Uterus (tissue), 3 donors: ENCODE measurements at regions not wholly inside any gene's neighbourhood (a gene's known extent, or its start where the extent isn't known, plus 50 kb on each side); places are given as distances from the start of the nearest gene placed in this dataset.

Experiments used
- DNase-seq, 2 donors: peaks; one replicate each; pipeline ENCODE4 v3.0.0-alpha.2; 2019 to 2020
- H3K27ac ChIP-seq, 2 donors: fragments of 200-600 bp; sonication (generic); 1 replicate in 1 of 2; 2 replicates in 1 of 2; pipeline ENCODE4 v1.5.1; 2016 to 2018
- H3K27me3 ChIP-seq, 2 donors: fragments of 200-600 bp; sonication (generic); one replicate each; pipeline ENCODE4 v1.5.1; 2018 to 2019; ENCODE audit warnings: control low read depth in 1 of 2
- H3K36me3 ChIP-seq, 2 donors: fragments of 200-600 bp; sonication (generic); one replicate each; pipeline ENCODE4 v1.5.1; 2019; ENCODE audit warnings: control low read depth in 1 of 2
- H3K4me1 ChIP-seq, 2 donors: fragments of 200-600 bp; sonication (generic); one replicate each; pipeline ENCODE4 v1.5.1; 2018 to 2019; ENCODE audit warnings: control low read depth in 1 of 2
- H3K4me3 ChIP-seq, 2 donors: fragments of 200-600 bp; sonication (generic); 1 replicate in 1 of 2; 2 replicates in 1 of 2; pipeline ENCODE4 v1.5.1; 2018 to 2019; ENCODE audit warnings: mild to moderate bottlenecking in 1 of 2
- H3K9me3 ChIP-seq, 2 donors: fragments of 200-600 bp; sonication (generic); one replicate each; pipeline ENCODE4 v1.5.1; 2019; ENCODE audit warnings: control low read depth in 1 of 2
- POLR2A ChIP-seq, 2 donors: fragments of 450-650 bp; IDR thresholded peaks; one replicate each; pipeline ENCODE4 v1.6.1; 2016; ENCODE audit warnings: antibody characterized with exemption in 2 of 2, mild to moderate bottlenecking in 1 of 2, moderate library complexity in 1 of 2
- intact Hi-C: fragments of 100-400 bp; cut with DNase I; formaldehyde crosslinking; loops from one replicate; pipeline ENCODE4 v1.15.1; 2023; ENCODE audit warnings: low total_unique reads
- TF ChIP-seq, protein P1 (sequence below), 4 experiments: fragments of 200-600 bp in 2 of 4; fragments of 450-650 bp in 2 of 4; sonication (generic) in 2 of 4; IDR thresholded peaks; one replicate each; pipeline ENCODE4 v1.5.1; 2016 to 2019; ENCODE audit warnings: antibody characterized with exemption in 4 of 4, mild to moderate bottlenecking in 2 of 4, moderate library complexity in 1 of 4
- donor health status: DM: yes; HTN: yes; CAD: no.

DNA sequence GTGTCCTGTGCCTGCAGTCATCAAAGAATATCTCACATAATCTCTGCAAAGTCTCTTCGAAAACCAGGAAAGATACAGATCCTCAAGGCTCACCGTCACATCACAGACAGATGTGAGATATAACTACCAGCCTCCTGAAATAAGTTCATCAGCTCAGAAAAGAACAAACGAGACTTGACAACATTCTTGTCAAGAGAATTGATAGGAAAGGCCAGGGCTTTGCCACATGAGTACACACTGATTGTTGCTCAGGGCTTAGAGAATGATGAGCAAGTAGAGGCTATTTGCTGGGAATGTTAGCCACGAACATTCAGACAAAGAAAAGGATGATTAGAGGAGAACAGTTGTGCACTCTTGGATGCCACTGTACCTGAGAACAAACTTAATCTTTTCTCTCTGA lies 535.1 kb downstream of the ELAVL2 start:
- H3K9me3 ChIP-seq = no peaks in the 10 kb centered on the region
- H3K36me3 ChIP-seq = no peaks in the 10 kb centered on the region
- H3K4me1 ChIP-seq = no peaks in the 10 kb centered on the region
- no peak overlapping the region for H3K27ac ChIP-seq
- H3K27me3 ChIP-seq = no peaks in the 10 kb centered on the region
- TF ChIP-seq, protein P1, sequence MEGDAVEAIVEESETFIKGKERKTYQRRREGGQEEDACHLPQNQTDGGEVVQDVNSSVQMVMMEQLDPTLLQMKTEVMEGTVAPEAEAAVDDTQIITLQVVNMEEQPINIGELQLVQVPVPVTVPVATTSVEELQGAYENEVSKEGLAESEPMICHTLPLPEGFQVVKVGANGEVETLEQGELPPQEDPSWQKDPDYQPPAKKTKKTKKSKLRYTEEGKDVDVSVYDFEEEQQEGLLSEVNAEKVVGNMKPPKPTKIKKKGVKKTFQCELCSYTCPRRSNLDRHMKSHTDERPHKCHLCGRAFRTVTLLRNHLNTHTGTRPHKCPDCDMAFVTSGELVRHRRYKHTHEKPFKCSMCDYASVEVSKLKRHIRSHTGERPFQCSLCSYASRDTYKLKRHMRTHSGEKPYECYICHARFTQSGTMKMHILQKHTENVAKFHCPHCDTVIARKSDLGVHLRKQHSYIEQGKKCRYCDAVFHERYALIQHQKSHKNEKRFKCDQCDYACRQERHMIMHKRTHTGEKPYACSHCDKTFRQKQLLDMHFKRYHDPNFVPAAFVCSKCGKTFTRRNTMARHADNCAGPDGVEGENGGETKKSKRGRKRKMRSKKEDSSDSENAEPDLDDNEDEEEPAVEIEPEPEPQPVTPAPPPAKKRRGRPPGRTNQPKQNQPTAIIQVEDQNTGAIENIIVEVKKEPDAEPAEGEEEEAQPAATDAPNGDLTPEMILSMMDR (IDR thresholded peaks at IDR 0.05) = no peak
- TF ChIP-seq POLR2A (IDR thresholded peaks at IDR 0.05) = no peak
- no peak for DNase-seq
- intact Hi-C loops = no loop called here
- no peak overlapping the region for H3K4me3 ChIP-seq

DNA sequence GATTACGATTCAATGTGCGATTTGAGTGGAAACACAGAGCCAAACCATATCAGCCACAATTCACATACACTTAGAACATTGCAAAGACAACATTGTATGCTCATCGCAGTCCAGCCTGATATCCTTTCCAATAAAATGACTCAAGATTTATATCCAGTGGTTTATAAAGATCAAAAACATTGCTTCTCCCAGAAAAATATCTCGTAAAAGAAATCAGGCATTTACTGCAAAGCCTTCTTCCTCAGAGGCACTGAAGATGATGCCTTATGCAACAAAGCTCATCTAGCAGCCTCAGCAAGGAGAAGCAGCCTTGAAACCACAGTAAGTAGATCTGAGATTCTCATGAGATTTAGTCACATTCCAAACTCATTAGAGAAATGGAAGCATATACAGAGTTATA lies 523.8 kb downstream of the ELAVL2 start:
- no peak overlapping the region for H3K27ac ChIP-seq
- intact Hi-C loops = no loop called here
- no peaks in the 10 kb centered on the region for H3K36me3 ChIP-seq
- H3K4me1 ChIP-seq = no peaks in the 10 kb centered on the region
- TF ChIP-seq, protein P1 (IDR thresholded peaks at IDR 0.05) = no peak
- no peak for TF ChIP-seq POLR2A (IDR thresholded peaks at IDR 0.05)
- no peak for DNase-seq
- H3K9me3 ChIP-seq = no peaks in the 10 kb centered on the region
- H3K27me3 ChIP-seq = no peaks in the 10 kb centered on the region
- no peak overlapping the region for H3K4me3 ChIP-seq

DNA sequence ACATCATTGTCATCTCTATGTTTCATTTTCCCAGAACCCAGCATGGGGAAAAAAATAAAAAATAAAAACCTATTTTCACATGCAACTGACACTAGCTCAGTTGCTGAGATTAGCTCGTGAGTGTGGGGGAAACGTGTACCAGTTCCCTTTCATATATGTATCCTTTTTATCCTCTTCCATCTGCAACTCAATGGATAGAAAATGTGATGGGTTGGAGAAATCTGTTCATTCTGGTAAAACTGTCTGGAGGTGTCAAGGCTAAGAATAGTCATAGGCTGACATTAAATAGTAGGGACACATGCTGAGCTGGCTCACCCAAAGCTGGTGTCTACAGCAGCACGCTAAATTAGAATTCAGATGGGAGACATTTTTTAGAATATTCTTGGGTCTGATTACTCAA lies 519.3 kb downstream of the ELAVL2 start:
- Histone ChIP-seq H3K36me3 (no peaks in the 10 kb centered on the region), H3K27me3 (no peaks in the 10 kb centered on the region), H3K4me1 (no peaks in the 10 kb centered on the region), H3K27ac (no peak overlapping the region), H3K9me3 (no peaks in the 10 kb centered on the region), H3K4me3 (no peak overlapping the region)
- intact Hi-C loops = no loop called here
- TF ChIP-seq, protein P1 (IDR thresholded peaks at IDR 0.05) = no peak
- TF ChIP-seq POLR2A (IDR thresholded peaks at IDR 0.05) = no peak
- no peak for DNase-seq

DNA sequence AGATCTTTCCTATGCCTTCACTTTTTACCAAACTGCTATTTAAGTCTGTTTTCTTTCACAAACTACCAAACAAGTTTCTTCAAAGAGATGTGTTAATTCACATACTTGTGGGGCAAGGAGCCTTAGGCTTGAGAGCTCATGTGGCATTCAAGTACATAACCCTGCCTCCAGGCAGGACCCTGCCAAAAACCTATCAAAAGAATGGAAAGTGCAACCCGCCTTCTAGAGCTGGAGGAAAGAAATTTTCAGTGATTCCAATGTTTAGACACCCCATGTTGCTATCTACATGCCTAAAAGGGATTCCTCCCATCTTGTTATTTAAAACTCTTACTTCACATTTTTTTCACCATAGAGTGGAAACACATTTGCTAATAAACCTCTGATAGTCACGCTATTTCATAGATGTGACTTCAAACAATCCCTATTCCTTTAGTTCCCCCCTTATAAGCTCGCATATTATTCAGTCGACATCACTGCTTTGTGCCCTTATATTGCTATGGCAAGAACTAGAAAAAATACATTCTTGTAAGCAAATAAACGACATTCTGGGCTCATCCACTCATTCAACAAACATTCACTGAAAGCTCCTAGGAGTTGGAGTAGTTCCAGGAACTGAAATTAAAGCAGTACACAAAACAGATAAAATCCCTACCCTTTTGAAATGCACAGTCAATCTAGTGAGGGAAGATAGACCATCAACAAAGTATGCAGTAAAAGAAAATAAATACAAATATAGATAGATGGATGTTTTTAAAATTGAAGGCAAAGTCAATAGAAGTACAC lies 518.1 kb downstream of the ELAVL2 start:
- H3K27ac ChIP-seq = no peak overlapping the region
- no peak for DNase-seq
- no peak overlapping the region for H3K4me3 ChIP-seq

DNA sequence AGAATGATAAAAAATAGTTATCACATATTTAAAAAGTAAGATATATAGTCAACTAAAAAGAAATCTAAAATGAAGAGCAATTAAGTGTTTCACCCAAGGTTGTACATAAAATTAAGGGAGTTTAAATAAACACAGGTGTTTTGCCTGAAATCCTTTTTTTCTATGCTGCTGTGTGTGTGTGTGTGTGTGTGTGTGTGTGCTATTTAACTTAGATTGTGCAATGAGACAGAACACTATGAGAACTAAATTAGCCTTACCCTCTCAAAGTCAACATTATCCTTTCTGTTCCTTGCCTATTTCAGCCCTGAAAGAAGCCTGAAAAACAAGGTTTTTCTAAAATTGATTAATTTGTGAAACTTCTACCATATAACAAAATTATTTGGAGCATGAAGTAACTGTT lies 516.2 kb downstream of the ELAVL2 start:
- Histone ChIP-seq H3K9me3 (no peaks in the 10 kb centered on the region), H3K36me3 (no peaks in the 10 kb centered on the region), H3K27me3 (no peaks in the 10 kb centered on the region), H3K4me1 (no peaks in the 10 kb centered on the region), H3K4me3 (no peak overlapping the region), H3K27ac (no peak overlapping the region)
- DNase-seq = no peak
- TF ChIP-seq, protein P1 (IDR thresholded peaks at IDR 0.05) = no peak
- no peak for TF ChIP-seq POLR2A (IDR thresholded peaks at IDR 0.05)
- intact Hi-C loops = no loop called here

More for the DNA sequence above, 518.1 kb downstream of the ELAVL2 start:
- Histone ChIP-seq H3K4me1 (no peaks in the 10 kb centered on the region), H3K36me3 (no peaks in the 10 kb centered on the region), H3K27me3 (no peaks in the 10 kb centered on the region), H3K9me3 (no peaks in the 10 kb centered on the region)
- intact Hi-C loops = no loop called here
- TF ChIP-seq, protein P1 (IDR thresholded peaks at IDR 0.05) = no peak
- TF ChIP-seq POLR2A (IDR thresholded peaks at IDR 0.05) = no peak
